SH-SY5Y (cell line): ENCODE measurements at regions not wholly inside any gene's neighbourhood (a gene's known extent, or its start where the extent isn't known, plus 50 kb on each side); places are given as distances from the start of the nearest gene placed in this dataset.

Source experiments
- GATA2 ChIP-seq: IDR thresholded peaks from 2 replicates; pipeline ENCODE4 v1.6.1; 2011; ENCODE audit warnings: mild to moderate bottlenecking, low read depth, low read length
- GATA3 ChIP-seq: IDR thresholded peaks from 2 replicates; pipeline ENCODE4 v1.6.1; 2011; ENCODE audit warnings: low read depth, mild to moderate bottlenecking, low read length, moderate library complexity

DNA sequence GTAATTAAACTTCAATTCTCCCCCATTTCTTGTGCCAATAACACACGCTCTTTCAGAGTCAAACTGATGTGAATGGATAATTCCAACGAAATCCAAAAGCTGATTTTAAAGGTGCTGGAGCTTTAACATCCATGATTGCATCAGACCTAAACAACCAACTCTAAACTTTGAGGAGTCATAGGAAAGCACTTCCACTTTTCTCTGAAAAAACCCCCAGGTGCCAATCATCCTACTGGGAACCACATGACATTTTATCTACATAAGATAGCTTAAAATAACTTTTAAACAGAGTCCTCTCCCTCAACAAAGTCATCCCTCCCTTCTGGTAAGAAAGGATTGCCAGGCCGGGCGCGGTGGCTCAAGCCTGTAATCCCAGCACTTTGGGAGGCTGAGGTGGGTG is 167.7 kb upstream of the PDE10A start:
- TF ChIP-seq GATA3 (no peak), GATA2 (no peak)
